ENCODE measurements at regions not wholly inside any gene's neighbourhood (a gene's known extent, or its start where the extent isn't known, plus 50 kb on each side); places are given as distances from the start of the nearest gene placed in this dataset.

- no peak for DNase-seq (ENCODE audit: low spot score)
Measured at GRCh38 chr6:141316236-141316635, 816.5 kb upstream of the GJE1 start.

DNA sequence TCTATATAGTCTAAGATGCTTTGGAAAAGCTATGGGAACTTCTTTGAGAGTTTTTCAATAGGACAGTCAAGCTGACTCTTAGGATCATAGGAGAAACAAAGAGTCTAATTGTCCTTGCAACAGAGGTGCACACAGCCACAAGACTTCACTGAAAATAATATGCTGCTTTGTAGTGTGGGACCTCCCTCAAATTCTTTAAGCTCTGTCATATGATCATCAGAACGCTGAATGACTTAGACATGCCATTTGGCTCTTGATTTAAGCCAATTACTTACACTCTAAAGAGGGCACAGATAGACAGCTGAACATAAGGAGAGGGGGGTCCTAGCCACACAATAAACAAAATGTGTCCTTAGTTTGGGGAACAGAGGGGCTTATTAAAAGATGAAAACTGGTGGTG lies 818.7 kb upstream of the GJE1 start:
- DNase-seq (ENCODE audit: low spot score), result no peak

GRCh38 chr6:141309295-141309694 lies 823.4 kb upstream of the GJE1 start:
- DNase-seq (ENCODE audit: low spot score), result no peak

DNA sequence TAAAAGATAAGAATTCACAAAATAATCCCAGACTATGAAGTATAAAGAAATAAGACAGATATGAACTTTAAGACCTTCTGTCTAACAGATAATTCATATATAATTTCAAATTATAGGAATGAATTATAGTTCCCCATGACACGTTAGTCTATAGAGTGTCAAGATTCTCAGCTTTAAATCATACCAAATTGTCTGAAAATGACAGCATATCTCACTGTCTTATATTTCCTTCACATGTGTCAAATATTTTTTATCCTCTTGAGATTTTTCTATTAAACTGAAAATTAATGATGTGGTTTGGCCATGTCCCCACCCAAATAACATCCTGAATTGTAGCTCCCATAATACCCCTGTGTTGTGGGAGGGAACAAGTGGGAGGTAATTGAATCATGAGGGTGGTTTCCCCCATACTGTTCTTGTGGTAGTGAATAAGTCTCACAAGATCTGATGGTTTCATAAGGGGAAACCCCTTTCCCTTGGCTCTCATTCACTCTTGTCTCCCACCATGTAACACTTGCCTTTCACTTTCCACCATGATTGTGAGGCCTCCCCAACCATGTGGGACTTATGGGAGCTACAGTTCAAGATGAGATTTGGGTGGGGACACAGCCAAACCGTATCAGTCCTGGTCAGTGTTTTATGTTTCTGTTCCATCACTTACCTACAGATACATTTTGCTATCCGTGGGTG lies 825.3 kb upstream of the GJE1 start:
- DNase-seq (ENCODE audit: low spot score), result no peak

GRCh38 chr6:141303907-141304306 lies 828.8 kb upstream of the GJE1 start:
- DNase-seq (ENCODE audit: low spot score), result no peak

DNA sequence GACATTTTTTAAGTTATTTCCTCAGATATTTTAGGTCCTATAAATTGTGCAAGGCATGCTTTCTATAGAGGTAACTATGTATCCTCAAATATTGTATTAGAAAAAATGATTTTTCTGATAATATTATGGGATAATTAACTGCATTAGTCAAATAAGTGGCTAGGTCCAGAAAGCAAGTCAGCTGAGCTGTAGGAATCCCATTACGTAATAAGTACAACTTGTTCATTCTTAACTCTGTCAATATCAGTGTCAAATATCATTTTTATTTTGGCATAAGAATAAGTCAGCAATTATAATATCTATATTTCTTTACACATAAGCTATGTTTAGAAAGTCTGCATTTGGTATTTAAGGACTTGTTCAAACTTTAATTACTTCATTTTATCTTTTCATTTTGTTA lies 830.9 kb upstream of the GJE1 start:
- DNase-seq (ENCODE audit: low spot score), result no peak

- DNase-seq (ENCODE audit: low spot score), result no peak
Measured at GRCh38 chr6:141290941-141291721, 841.6 kb upstream of the GJE1 start.

GRCh38 chr6:141288947-141289346 lies 843.8 kb upstream of the GJE1 start:
- DNase-seq (ENCODE audit: low spot score), result no peak

- DNase-seq (ENCODE audit: low spot score), result peak; percentile 18
Measured at GRCh38 chr6:141282263-141282662, 850.5 kb upstream of the GJE1 start.

- DNase-seq (ENCODE audit: low spot score), result no peak
Measured at GRCh38 chr6:141269684-141270083, 863.0 kb upstream of the GJE1 start.

DNA sequence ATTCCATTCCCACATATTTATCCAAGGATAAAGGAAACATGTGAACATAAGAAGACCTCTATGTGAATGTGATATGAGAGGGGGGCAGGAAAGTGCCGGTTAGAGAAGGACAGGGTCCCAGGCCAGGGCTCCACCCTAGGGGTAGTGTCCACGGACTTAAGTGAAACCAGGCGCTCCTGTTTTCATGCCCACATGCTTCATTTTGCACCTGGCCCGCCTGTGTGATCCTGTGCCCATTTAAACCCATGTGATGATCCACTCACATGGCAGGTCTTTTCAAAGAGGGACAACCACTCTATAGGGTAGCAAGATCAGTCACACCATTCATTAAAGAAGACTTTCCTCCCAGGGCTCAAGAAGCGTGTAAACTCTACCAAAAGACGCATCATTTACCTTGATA lies 865.3 kb upstream of the GJE1 start:
- DNase-seq (ENCODE audit: low spot score), result no peak

DNA sequence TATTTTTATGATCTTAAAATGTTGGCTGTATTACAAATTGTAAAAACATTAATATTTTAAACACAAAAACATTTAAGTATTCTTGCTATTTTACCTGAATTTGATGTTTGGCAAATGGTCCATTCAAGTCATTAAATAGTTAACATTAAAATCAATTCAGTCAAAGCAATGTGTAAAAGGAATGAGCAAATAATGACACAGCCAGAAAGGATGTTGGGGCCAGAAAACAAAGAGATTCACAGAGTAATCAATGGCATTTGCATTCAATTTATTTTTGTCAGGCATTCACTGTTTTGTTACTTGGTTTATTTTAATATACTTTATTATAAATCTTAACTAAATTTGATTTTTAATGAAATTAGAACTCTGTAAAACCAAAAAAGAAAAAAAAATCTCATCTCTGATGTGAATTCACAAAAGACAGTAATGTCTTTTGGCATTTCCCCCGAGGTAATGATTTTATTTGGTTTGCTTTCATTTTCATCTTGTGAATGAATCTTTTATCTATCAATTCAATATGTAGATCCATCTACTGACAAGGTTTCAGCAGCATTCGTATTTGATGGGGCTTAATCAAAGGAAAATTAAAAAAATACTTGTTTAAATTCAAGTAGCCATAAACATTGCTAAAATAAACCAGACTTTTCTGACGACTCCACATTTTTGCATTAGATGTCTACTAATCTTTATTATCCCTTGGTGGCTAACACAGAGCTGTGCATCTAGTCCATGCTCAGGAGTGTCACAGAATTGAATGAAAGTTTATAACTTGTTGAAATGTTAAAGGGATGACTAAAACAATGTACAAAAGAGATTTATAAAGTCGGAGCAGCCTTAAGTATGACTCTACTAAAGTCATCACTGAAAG lies 866.7 kb upstream of the GJE1 start:
- no peak for DNase-seq (ENCODE audit: low spot score)

DNA sequence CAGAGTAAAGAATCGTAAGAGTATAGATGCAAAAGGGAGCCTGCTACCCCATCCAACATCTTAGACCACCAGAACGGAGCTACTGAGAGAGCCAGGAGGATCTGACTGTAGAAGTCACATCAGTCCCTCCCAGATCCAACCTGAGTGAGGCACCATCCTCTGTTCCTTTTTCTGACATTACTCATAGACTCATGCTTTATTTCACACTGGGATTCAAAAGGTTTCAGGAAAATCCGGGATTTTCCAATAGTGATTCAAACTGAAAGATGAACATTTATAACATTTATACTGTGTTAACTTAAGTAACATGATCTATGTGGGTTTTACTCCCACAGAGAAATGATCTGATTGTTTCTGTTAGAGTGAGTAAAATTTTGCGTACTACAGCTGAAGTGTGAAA lies 868.6 kb upstream of the GJE1 start:
- DNase-seq (ENCODE audit: low spot score), result peak; percentile 31

DNA sequence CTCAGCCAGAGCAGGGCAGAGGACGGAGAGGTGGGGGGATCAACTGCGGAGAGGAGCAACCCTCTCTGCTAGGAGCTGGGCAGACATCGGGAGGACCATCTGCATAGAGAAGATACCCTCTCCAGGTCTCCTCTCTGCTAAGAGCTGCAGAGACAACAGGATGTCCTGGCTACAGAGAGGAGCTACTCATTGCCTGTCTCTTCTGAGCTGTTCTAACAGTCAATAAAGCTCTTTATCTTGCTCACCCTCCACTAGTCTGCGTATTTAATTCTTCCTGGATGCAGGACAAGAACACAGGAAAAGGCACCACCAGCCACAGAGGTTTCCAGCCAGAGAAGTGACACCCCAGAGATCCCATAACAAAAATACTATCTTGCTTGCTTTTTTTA lies 871.1 kb upstream of the GJE1 start:
- DNase-seq (ENCODE audit: low spot score), result no peak

GRCh38 chr6:141261016-141261671 lies 871.6 kb upstream of the GJE1 start:
- no peak for DNase-seq (ENCODE audit: low spot score)

DNA sequence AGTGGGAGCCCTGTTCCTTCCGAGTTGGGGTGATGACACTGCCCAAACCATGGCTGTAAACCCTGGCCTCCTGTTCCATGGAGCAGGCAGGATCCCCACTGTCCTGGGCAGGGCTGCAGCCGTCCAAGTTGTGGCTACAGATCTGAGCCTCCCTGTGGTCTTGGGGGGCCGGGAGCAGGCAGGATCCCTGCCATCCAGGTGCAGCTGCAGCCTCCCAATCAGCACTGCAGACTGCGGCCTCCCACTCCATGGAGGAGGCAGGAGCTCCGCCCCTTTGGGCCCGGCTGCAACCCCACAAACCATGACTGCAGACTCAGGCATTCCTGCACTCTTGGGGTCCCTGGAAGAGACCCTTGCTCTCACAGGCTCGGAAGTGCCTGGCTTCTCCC lies 872.1 kb upstream of the GJE1 start:
- DNase-seq (ENCODE audit: low spot score), result no peak

DNA sequence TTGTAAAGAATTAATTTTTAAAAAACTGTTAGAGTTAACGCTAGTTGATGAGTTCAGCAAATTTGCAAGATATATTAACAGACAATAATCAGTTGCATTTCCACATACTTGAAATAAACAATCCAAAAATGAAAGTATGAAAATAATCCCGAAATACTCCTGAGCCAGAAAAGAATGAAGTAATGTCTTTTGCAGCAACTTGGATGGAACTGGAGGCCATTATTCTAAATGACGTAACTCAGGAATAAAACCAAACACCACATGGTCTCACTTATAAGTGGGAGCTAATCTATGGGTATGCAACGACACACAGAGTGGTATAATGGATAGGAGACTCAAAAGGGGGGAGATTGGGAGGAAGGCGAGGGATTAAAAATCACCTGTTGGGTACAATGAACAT lies 872.9 kb upstream of the GJE1 start:
- DNase-seq (ENCODE audit: low spot score), result no peak

GRCh38 chr6:141259091-141259490 lies 873.6 kb upstream of the GJE1 start:
- DNase-seq (ENCODE audit: low spot score), result no peak

DNA sequence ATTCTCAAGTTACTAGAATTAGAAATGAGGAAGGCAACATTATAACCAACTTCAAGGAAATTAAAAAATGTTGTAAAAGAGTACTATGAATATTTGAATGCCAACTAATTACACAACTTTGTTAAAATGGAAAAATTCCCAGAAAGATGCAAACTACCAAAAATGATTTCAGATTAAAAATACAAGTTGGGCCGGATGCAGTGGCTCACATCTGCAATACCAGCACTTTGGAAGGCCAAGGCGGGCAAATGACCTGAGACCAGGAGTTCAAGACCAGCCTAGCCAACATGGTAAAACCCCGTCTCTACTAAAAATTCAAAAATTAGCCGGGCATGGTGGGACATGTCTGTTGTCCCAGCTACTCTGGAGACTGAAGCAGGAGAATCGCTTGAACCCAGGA lies 874.2 kb upstream of the GJE1 start:
- no peak for DNase-seq (ENCODE audit: low spot score)

- no peak for DNase-seq (ENCODE audit: low spot score)
Measured at GRCh38 chr6:141254336-141254735, 878.4 kb upstream of the GJE1 start.

- no peak for DNase-seq (ENCODE audit: low spot score)
Measured at GRCh38 chr6:141252828-141253608, 879.7 kb upstream of the GJE1 start.

Measured in umbilical cord (tissue), 1 donor.